ENCODE measurements at regions not wholly inside any gene's neighbourhood (a gene's known extent, or its start where the extent isn't known, plus 50 kb on each side); places are given as distances from the start of the nearest gene placed in this dataset.

- no peak for TF ChIP-seq ZBTB11 (CRISPR knock-in tag; IDR thresholded peaks at IDR 0.05)
- TF ChIP-seq HCFC1 (IDR thresholded peaks at IDR 0.05; ENCODE audit: low read length) = no peak
- peak; percentile 63; the same call in 1 of the 2 replicates for TF ChIP-seq CREM (IDR thresholded peaks at IDR 0.05; ENCODE audit: low read depth)
- no peak for TF ChIP-seq ZZZ3 (IDR thresholded peaks at IDR 0.05; ENCODE audit: control insufficient read depth, insufficient read length, low read depth)
- TF ChIP-seq ZBED1 (IDR thresholded peaks at IDR 0.05; ENCODE audit: borderline replicate concordance) = peak; percentile 68; the same call in 1 of the 2 replicates
- no peak for TF ChIP-seq ZNF24 (IDR thresholded peaks at IDR 0.05)
- TF ChIP-seq FOXK2 (IDR thresholded peaks at IDR 0.05) = no peak
- TF ChIP-seq SP1 (IDR thresholded peaks at IDR 0.05; ENCODE audit: low read depth, low read length) = peak; percentile 41
- TF ChIP-seq CBX3 (IDR thresholded peaks at IDR 0.05; ENCODE audit: borderline replicate concordance, low read depth) = no peak
- TF ChIP-seq SIN3A (IDR thresholded peaks at IDR 0.05; ENCODE audit: low read depth, low read length) = no peak
- no peak for TF ChIP-seq KDM1A (IDR thresholded peaks at IDR 0.05; ENCODE audit: borderline replicate concordance)
- TF ChIP-seq BMI1 (IDR thresholded peaks at IDR 0.05; ENCODE audit: borderline replicate concordance) = no peak
- TF ChIP-seq YY1 (IDR thresholded peaks at IDR 0.05; ENCODE audit: low read depth, low read length) = no peak
- TF ChIP-seq MEF2A (IDR thresholded peaks at IDR 0.05; ENCODE audit: insufficient read depth, low read depth, low read length) = peak; percentile 57; the same call in 1 of the 2 replicates
- TF ChIP-seq FOXM1 (IDR thresholded peaks at IDR 0.05; ENCODE audit: low read depth, low read length) = peak; percentile 85
- TF ChIP-seq MYB (IDR thresholded peaks at IDR 0.05; ENCODE audit: borderline replicate concordance, low read depth, low read length) = no peak
- no peak for TF ChIP-seq FOS (IDR thresholded peaks at IDR 0.05; ENCODE audit: borderline replicate concordance, extremely low read depth, insufficient read length)
- TF ChIP-seq POLR2AphosphoS5 (IDR thresholded peaks at IDR 0.05; ENCODE audit: low read length) = no peak
- TF ChIP-seq GABPA (IDR thresholded peaks at IDR 0.05; ENCODE audit: low read depth) = 0 out of 2 replicates have a peak, but pooled peaks have one; percentile 32
- TF ChIP-seq NFIC (IDR thresholded peaks at IDR 0.05; ENCODE audit: low read depth, low read length) = peak; percentile 88
- no peak for TF ChIP-seq CEBPZ (IDR thresholded peaks at IDR 0.05; ENCODE audit: low read depth, low read length)
- TF ChIP-seq NKRF (conservative IDR thresholded peaks at IDR 0.05) = no peak
- TF ChIP-seq YBX1 (IDR thresholded peaks at IDR 0.05) = no peak
- TF ChIP-seq NRF1 (conservative IDR thresholded peaks at IDR 0.05; ENCODE audit: low read depth, low read length) = no peak
- no peak for TF ChIP-seq RCOR1 (conservative IDR thresholded peaks at IDR 0.05; ENCODE audit: low read depth, low read length)
These were observed 308.9 kb upstream of the EXOC2 start (continued) for GRCh38 chr6:1001655-1002349.

Measured in GM12878 (cell line).